H1 (cell line): ENCODE measurements at regions not wholly inside any gene's neighbourhood (a gene's known extent, or its start where the extent isn't known, plus 50 kb on each side); places are given as distances from the start of the nearest gene placed in this dataset.

Experiments
- CTCF ChIA-PET: fragments of 300-600 bp; sonication (Branson Sonifier 250); formaldehyde crosslinking; loops from one replicate; lab custom pipeline; 2021; ENCODE audit not compliant: partially characterized antibody; lab: Charles Lee
- POLR2A ChIA-PET: fragments of 300-600 bp; sonication (Branson Sonifier 250); formaldehyde crosslinking; loops from one replicate; lab custom pipeline; 2021; ENCODE audit warnings: inconsistent platforms; ENCODE audit not compliant: partially characterized antibody; lab: Charles Lee
- DNase-seq, 2 experiments: peaks; one replicate each; pipeline versions ENCODE4 v3.0.0 to v3.0.0-alpha.2; 2010 to 2022; ENCODE audit warnings: low spot score in 2 of 2, low read depth in 1 of 2, mixed read lengths in 1 of 2
- FAIRE-seq: peaks from 2 replicates; lab custom pipeline; 2011; peaks lifted over from hg19 to GRCh38; lab: Jason Lieb, UNC
- H2AFZ ChIP-seq: 2 replicates; pipeline ENCODE4 v1.8.1; 2012; ENCODE audit warnings: low read length, inconsistent platforms
- H2AK5ac ChIP-seq: 2 replicates; pipeline ENCODE4 v1.6.1; 2013; ENCODE audit warnings: low read depth, low read length
- H2BK120ac ChIP-seq: replicated peaks from 2 replicates; pipeline ENCODE3; 2013; ENCODE audit warnings: low read depth, low read length, inconsistent platforms
- H2BK12ac ChIP-seq: 2 replicates; pipeline ENCODE4 v1.6.1; 2013; ENCODE audit warnings: low read depth, low read length
- H2BK15ac ChIP-seq: 2 replicates; pipeline ENCODE4 v1.6.1; 2013; ENCODE audit warnings: low read length
- H2BK20ac ChIP-seq: 2 replicates; pipeline ENCODE4 v1.6.1; 2013; ENCODE audit warnings: low read length
- H2BK5ac ChIP-seq: 2 replicates; pipeline ENCODE4 v1.6.1; 2013; ENCODE audit warnings: low read depth, low read length
- H3K14ac ChIP-seq: 2 replicates; pipeline ENCODE4 v1.6.1; 2013; ENCODE audit warnings: inconsistent platforms; ENCODE audit not compliant: insufficient read length
- H3K18ac ChIP-seq: 2 replicates; pipeline ENCODE4 v1.6.1; 2013; ENCODE audit warnings: low read length; ENCODE audit errors: extremely low read depth
- H3K23ac ChIP-seq: 2 replicates; pipeline ENCODE4 v1.6.1; 2013; ENCODE audit warnings: inconsistent platforms; ENCODE audit not compliant: insufficient read length
- H3K23me2 ChIP-seq: 2 replicates; pipeline ENCODE4 v1.6.1; 2013; ENCODE audit warnings: low read depth, low read length
- H3K27ac ChIP-seq: 2 replicates; pipeline ENCODE4 v1.6.1; 2011; ENCODE audit warnings: low read depth, low read length, inconsistent platforms
- H3K27me3 ChIP-seq, 4 experiments: replicated peaks in 1 of 4; 1 replicate in 1 of 4; 2 replicates in 3 of 4; pipeline versions ENCODE4 v1.6.1 to v1.8.1; 2011 to 2013; ENCODE audit warnings: low read length in 3 of 4, mild to moderate bottlenecking in 3 of 4, inconsistent platforms in 2 of 4, mixed read lengths in 2 of 4, moderate library complexity in 1 of 4; ENCODE audit not compliant: control insufficient read depth in 3 of 4, insufficient read depth in 3 of 4; ENCODE audit errors: extremely low read depth in 1 of 4
- H3K36me3 ChIP-seq, 4 experiments: 2 replicates each; pipeline versions ENCODE4 v1.6.1 to v1.8.1; 2011 to 2013; ENCODE audit warnings: mild to moderate bottlenecking in 4 of 4, low read length in 3 of 4, moderate library complexity in 2 of 4, control low read depth in 1 of 4, inconsistent platforms in 1 of 4; ENCODE audit not compliant: insufficient read depth in 4 of 4, control insufficient read depth in 2 of 4
- H3K4ac ChIP-seq: replicated peaks from 2 replicates; pipeline ENCODE3; 2013; ENCODE audit warnings: low read length, low read depth, mixed read lengths, inconsistent platforms; ENCODE audit not compliant: insufficient read length
- H3K4me1 ChIP-seq, 4 experiments: replicated peaks in 1 of 4; 1 replicate in 1 of 4; 2 replicates in 3 of 4; pipeline versions ENCODE4 v1.6.1 to v1.8.1; 2011 to 2013; ENCODE audit warnings: low read length in 3 of 4, inconsistent platforms in 2 of 4, mixed read lengths in 1 of 4; ENCODE audit not compliant: insufficient read depth in 4 of 4, control insufficient read depth in 3 of 4
- H3K4me2 ChIP-seq, 2 experiments: 2 replicates each; pipeline versions ENCODE4 v1.6.1 to v1.8.1; 2011 to 2013; ENCODE audit warnings: low read depth in 2 of 2, low read length in 2 of 2, control low read depth in 1 of 2, inconsistent platforms in 1 of 2, mild to moderate bottlenecking in 1 of 2; ENCODE audit not compliant: insufficient read depth in 1 of 2
- H3K4me3 ChIP-seq, 4 experiments: fragments of 200-600, 300-600 bp in 1 of 4; sonication (generic), shearing (Covaris generic), sonication (Bioruptor Twin) in 1 of 4; 2 replicates each; pipeline versions ENCODE4 v1.5.1 to v1.8.1; 2011 to 2016; ENCODE audit warnings: low read length in 4 of 4, low read depth in 3 of 4, control low read depth in 2 of 4, inconsistent platforms in 2 of 4, mild to moderate bottlenecking in 2 of 4, mixed read lengths in 1 of 4, moderate library complexity in 1 of 4; ENCODE audit not compliant: insufficient read depth in 2 of 4; ENCODE audit errors: extremely low read depth in 1 of 4
- H3K56ac ChIP-seq: replicated peaks from 2 replicates; pipeline ENCODE3; 2013; ENCODE audit warnings: low read depth, mild to moderate bottlenecking, mixed read lengths, low read length, inconsistent platforms; ENCODE audit not compliant: insufficient read length
- H3K79me1 ChIP-seq: 2 replicates; pipeline ENCODE4 v1.6.1; 2013; ENCODE audit warnings: low read depth, low read length, control low read depth
- H3K79me2 ChIP-seq, 2 experiments: 2 replicates each; pipeline versions ENCODE4 v1.6.1 to v1.8.1; 2012 to 2013; ENCODE audit warnings: low read length in 2 of 2, mild to moderate bottlenecking in 2 of 2, inconsistent platforms in 1 of 2; ENCODE audit not compliant: insufficient read depth in 2 of 2, control insufficient read depth in 1 of 2
- H3K9ac ChIP-seq, 4 experiments: replicated peaks in 1 of 4; 1 replicate in 1 of 4; 2 replicates in 3 of 4; pipeline versions ENCODE4 v1.6.1 to v1.8.1; 2011 to 2013; ENCODE audit warnings: low read depth in 3 of 4, low read length in 3 of 4, control low read depth in 2 of 4, mild to moderate bottlenecking in 2 of 4, moderate library complexity in 2 of 4, inconsistent platforms in 1 of 4; ENCODE audit errors: extremely low read depth in 1 of 4
- H3K9me3 ChIP-seq, 2 experiments: 2 replicates each; pipeline versions ENCODE4 v1.6.1 to v1.8.1; 2012 to 2013; ENCODE audit warnings: mild to moderate bottlenecking in 2 of 2, moderate library complexity in 2 of 2, control low read depth in 1 of 2, inconsistent platforms in 1 of 2, low read depth in 1 of 2, low read length in 1 of 2, mixed read lengths in 1 of 2; ENCODE audit not compliant: insufficient read depth in 2 of 2
- H4K20me1 ChIP-seq, 2 experiments: replicated peaks in 1 of 2; 2 replicates each; pipeline versions ENCODE3 to v1.8.1; 2011 to 2013; ENCODE audit warnings: inconsistent platforms in 2 of 2, low read length in 2 of 2, mild to moderate bottlenecking in 1 of 2; ENCODE audit not compliant: insufficient read depth in 2 of 2, control insufficient read depth in 1 of 2
- H4K5ac ChIP-seq: 2 replicates; pipeline ENCODE4 v1.6.1; 2013; ENCODE audit warnings: low read length, low read depth, mixed read lengths, inconsistent platforms; ENCODE audit not compliant: insufficient read length
- H4K8ac ChIP-seq: 2 replicates; pipeline ENCODE4 v1.8.0; 2013; ENCODE audit warnings: mild to moderate bottlenecking, moderate library complexity, low read length, inconsistent platforms; ENCODE audit not compliant: insufficient read depth; ENCODE audit errors: extremely low read depth
- H4K91ac ChIP-seq: replicated peaks from 2 replicates; pipeline ENCODE3; 2013; ENCODE audit warnings: low read length, mixed read lengths, inconsistent platforms; ENCODE audit not compliant: insufficient read length
- EP300 ChIP-seq, 2 experiments: IDR thresholded peaks; 1 replicate in 1 of 2; 2 replicates in 1 of 2; pipeline ENCODE4 v1.6.1; 2011 to 2012; ENCODE audit warnings: low read depth in 2 of 2, low read length in 2 of 2, mild to moderate bottlenecking in 2 of 2, borderline replicate concordance in 1 of 2, inconsistent platforms in 1 of 2, moderate library complexity in 1 of 2
- HDAC2 ChIP-seq, 2 experiments: fragments of 300-600 bp in 1 of 2; sonication (generic) in 1 of 2; IDR thresholded peaks; 2 replicates each; pipeline ENCODE4 v1.6.1; 2011 to 2012; ENCODE audit warnings: low read depth in 2 of 2, low read length in 2 of 2, mild to moderate bottlenecking in 2 of 2, moderate library complexity in 2 of 2, borderline replicate concordance in 1 of 2, inconsistent platforms in 1 of 2
- JUN ChIP-seq: IDR thresholded peaks from 2 replicates; pipeline ENCODE4 v1.6.1; 2011; ENCODE audit warnings: low read depth, mild to moderate bottlenecking, improper control_type of control experiment, low read length
- WGBS, 2 experiments: shearing (Covaris generic) in 1 of 2; methylation state at CpG; one replicate each; pipeline versions ENCODE4 v1.1.6 to v1.1.7; 2013 to 2015; ENCODE audit warnings: low lambda C conversion rate in 2 of 2, mixed read lengths in 2 of 2, inconsistent platforms in 1 of 2, low coverage in 1 of 2, missing lambda C conversion rate in 1 of 2; ENCODE audit not compliant: insufficient replicate concordance in 2 of 2, insufficient coverage in 1 of 2, insufficient read length in 1 of 2; ENCODE audit errors: extremely low coverage in 1 of 2, missing lambda C conversion rate in 1 of 2; 5-methylcytosine and 5-hydroxymethylcytosine counted together

- peaks cover 3 to 4% of the 10 kb centered on the region in 2 experiments; a peak in 1 of 4 replicates for H3K9me3 ChIP-seq
- POLR2A ChIA-PET, result no interaction called here
- no peak overlapping the region for H3K4me3 ChIP-seq
These were observed 115.3 kb upstream of the RUNX1 start for GRCh38 chr21:35164380-35164779.

More at GRCh38 chr21:35164380-35164779, 115.3 kb upstream of the RUNX1 start:
- TF ChIP-seq HDAC2 (IDR thresholded peaks at IDR 0.05; ENCODE audit: borderline replicate concordance in 1 of 2, low read depth in 2 of 2, low read length in 2 of 2) (no peak), EP300 (IDR thresholded peaks at IDR 0.05; ENCODE audit: borderline replicate concordance in 1 of 2, low read depth in 2 of 2, low read length in 2 of 2) (no peak), JUN (no peak)
- Histone ChIP-seq H2AK5ac (no peak overlapping the region), H3K4ac (no peak overlapping the region), H4K91ac (no peak overlapping the region), H3K27me3 (no peaks in the 10 kb centered on the region), H3K79me1 (no peaks in the 10 kb centered on the region), H3K4me2 (no peak overlapping the region), H4K5ac (no peak overlapping the region), H2BK15ac (no peak overlapping the region), H2BK20ac (no peak overlapping the region), H3K56ac (no peak overlapping the region), H3K14ac (no peak overlapping the region), H4K8ac (no peak overlapping the region), H2BK5ac (no peak overlapping the region), H3K23ac (no peak overlapping the region), H2BK12ac (no peak overlapping the region), H2AFZ (no peak overlapping the region), H3K23me2 (no peaks in the 10 kb centered on the region), H3K36me3 (no peaks in the 10 kb centered on the region), H2BK120ac (no peak overlapping the region), H4K20me1 (no peaks in the 10 kb centered on the region), H3K27ac (no peak overlapping the region), H3K4me1 (peaks cover 0 to 4% (median 4%) of the 10 kb centered on the region in 4 experiments; a peak in 5 of 7 replicates), H3K79me2 (no peaks in the 10 kb centered on the region), H3K9ac (no peak overlapping the region), H3K18ac (no peak overlapping the region)
- WGBS, 2 experiments, result 87% methylated on average over 4 of the region's 4 CpGs; no CpG with 5 or more reads in 1 of the 2 experiments
- no peak for FAIRE-seq
- CTCF ChIA-PET, result no interaction called here
- no peak for DNase-seq
